Skeletal muscle tissue (tissue), 3 donors: ENCODE measurements at regions not wholly inside any gene's neighbourhood (a gene's known extent, or its start where the extent isn't known, plus 50 kb on each side); places are given as distances from the start of the nearest gene placed in this dataset.

ENCODE experiments used
- H3K27ac ChIP-seq: one replicate; pipeline ENCODE4 v1.7.0; 2013; ENCODE audit warnings: mild to moderate bottlenecking, low read depth, low read length, inconsistent platforms
- H3K27me3 ChIP-seq, 3 donors: one replicate each; pipeline ENCODE4 v1.7.0; 2013; ENCODE audit warnings: low read length in 3 of 3; ENCODE audit not compliant: control insufficient read depth in 3 of 3, insufficient read depth in 3 of 3
- H3K36me3 ChIP-seq, 3 donors: one replicate each; pipeline ENCODE4 v1.7.0; 2013; ENCODE audit warnings: low read length in 3 of 3; ENCODE audit not compliant: control insufficient read depth in 3 of 3, insufficient read depth in 3 of 3
- H3K4me1 ChIP-seq, 3 donors: one replicate each; pipeline ENCODE4 v1.7.0; 2013; ENCODE audit warnings: low read length in 3 of 3, mild to moderate bottlenecking in 3 of 3; ENCODE audit not compliant: control insufficient read depth in 3 of 3, insufficient read depth in 3 of 3
- H3K4me3 ChIP-seq, 3 donors: one replicate each; pipeline ENCODE4 v1.7.0; 2013; ENCODE audit warnings: low read length in 3 of 3
- H3K9ac ChIP-seq, 3 donors: one replicate each; pipeline ENCODE4 v1.7.0; 2013; ENCODE audit warnings: low read length in 3 of 3, mild to moderate bottlenecking in 3 of 3, moderate library complexity in 2 of 3, low read depth in 1 of 3
- H3K9me3 ChIP-seq, 3 donors: one replicate each; pipeline ENCODE4 v1.7.0; 2013; ENCODE audit warnings: low read length in 3 of 3; ENCODE audit not compliant: control insufficient read depth in 3 of 3
- donor health status: Osteomylitis.

- Histone ChIP-seq H3K9me3 (no peaks in the 10 kb centered on the region), H3K36me3 (no peaks in the 10 kb centered on the region), H3K27ac (no peak overlapping the region), H3K27me3 (no peaks in the 10 kb centered on the region), H3K4me1 (no peaks in the 10 kb centered on the region), H3K4me3 (no peak overlapping the region), H3K9ac (no peak overlapping the region)
These were observed 54.5 kb upstream of the HTR4 start for GRCh38 chr5:148708854-148709253.

- no peaks in the 10 kb centered on the region for H3K36me3 ChIP-seq
- H3K4me1 ChIP-seq = no peaks in the 10 kb centered on the region
- H3K9ac ChIP-seq = no peak overlapping the region
- H3K4me3 ChIP-seq = no peak overlapping the region
- no peaks in the 10 kb centered on the region for H3K27me3 ChIP-seq
- H3K27ac ChIP-seq = no peak overlapping the region
- no peaks in the 10 kb centered on the region for H3K9me3 ChIP-seq
These were observed 57.6 kb upstream of the HTR4 start for GRCh38 chr5:148711961-148712360.

GRCh38 chr5:148713735-148714508, 59.6 kb upstream of the HTR4 start:
- H3K36me3 ChIP-seq = no peaks in the 10 kb centered on the region
- H3K4me3 ChIP-seq = no peak overlapping the region
- H3K9ac ChIP-seq = no peak overlapping the region
- H3K27me3 ChIP-seq = no peaks in the 10 kb centered on the region
- H3K4me1 ChIP-seq = no peaks in the 10 kb centered on the region
- H3K27ac ChIP-seq = no peak overlapping the region
- no peaks in the 10 kb centered on the region for H3K9me3 ChIP-seq

- no peak overlapping the region for H3K27ac ChIP-seq
- no peaks in the 10 kb centered on the region for H3K4me1 ChIP-seq
- H3K27me3 ChIP-seq = no peaks in the 10 kb centered on the region
- no peak overlapping the region for H3K9ac ChIP-seq
- H3K4me3 ChIP-seq = no peak overlapping the region
- H3K9me3 ChIP-seq = no peaks in the 10 kb centered on the region
- H3K36me3 ChIP-seq = no peaks in the 10 kb centered on the region
These were observed 62.4 kb upstream of the HTR4 start for GRCh38 chr5:148716716-148717115.

GRCh38 chr5:148717668-148718067, 63.3 kb upstream of the HTR4 start:
- H3K27ac ChIP-seq = no peak overlapping the region
- no peaks in the 10 kb centered on the region for H3K36me3 ChIP-seq
- H3K9ac ChIP-seq = no peak overlapping the region
- H3K4me3 ChIP-seq = no peak overlapping the region
- H3K9me3 ChIP-seq = no peaks in the 10 kb centered on the region
- H3K27me3 ChIP-seq = no peaks in the 10 kb centered on the region
- H3K4me1 ChIP-seq = no peaks in the 10 kb centered on the region

- Histone ChIP-seq H3K27me3 (no peaks in the 10 kb centered on the region), H3K36me3 (no peaks in the 10 kb centered on the region), H3K27ac (no peak overlapping the region), H3K9me3 (no peaks in the 10 kb centered on the region), H3K4me3 (no peak overlapping the region), H3K9ac (no peak overlapping the region), H3K4me1 (no peaks in the 10 kb centered on the region)
These were observed 65.3 kb upstream of the HTR4 start for GRCh38 chr5:148719605-148720004.

- H3K9me3 ChIP-seq = no peaks in the 10 kb centered on the region
- no peak overlapping the region for H3K27ac ChIP-seq
- H3K9ac ChIP-seq = no peak overlapping the region
- no peak overlapping the region for H3K4me3 ChIP-seq
- no peaks in the 10 kb centered on the region for H3K4me1 ChIP-seq
- no peaks in the 10 kb centered on the region for H3K27me3 ChIP-seq
- H3K36me3 ChIP-seq = no peaks in the 10 kb centered on the region
These were observed 65.9 kb upstream of the HTR4 start for GRCh38 chr5:148720257-148720656.

- no peak overlapping the region for H3K4me3 ChIP-seq
- H3K9me3 ChIP-seq = no peaks in the 10 kb centered on the region
These were observed 68.8 kb upstream of the HTR4 start for GRCh38 chr5:148723143-148723542.

GRCh38 chr5:148725675-148726074, 71.3 kb upstream of the HTR4 start:
- Histone ChIP-seq H3K4me1 (peaks cover 0 to 2% (median 0%) of the 10 kb centered on the region in 3 donors), H3K36me3 (no peaks in the 10 kb centered on the region), H3K4me3 (no peak overlapping the region), H3K27me3 (no peaks in the 10 kb centered on the region), H3K9ac (no peak overlapping the region), H3K9me3 (no peaks in the 10 kb centered on the region), H3K27ac (no peak overlapping the region)

More at GRCh38 chr5:148723143-148723542, 68.8 kb upstream of the HTR4 start:
- no peaks in the 10 kb centered on the region for H3K27me3 ChIP-seq
- H3K9ac ChIP-seq = no peak overlapping the region
- no peaks in the 10 kb centered on the region for H3K4me1 ChIP-seq
- H3K36me3 ChIP-seq = no peaks in the 10 kb centered on the region
- no peak overlapping the region for H3K27ac ChIP-seq

- Histone ChIP-seq H3K4me1 (peaks cover 3 to 5% (median 4%) of the 10 kb centered on the region in 3 donors), H3K27me3 (no peaks in the 10 kb centered on the region), H3K27ac (no peak overlapping the region), H3K4me3 (no peak overlapping the region), H3K9me3 (no peaks in the 10 kb centered on the region), H3K9ac (no peak overlapping the region), H3K36me3 (no peaks in the 10 kb centered on the region)
These were observed 74.9 kb upstream of the HTR4 start for GRCh38 chr5:148729182-148729581.
